HEK293 (cell line): ENCODE measurements at regions not wholly inside any gene's neighbourhood (a gene's known extent, or its start where the extent isn't known, plus 50 kb on each side); places are given as distances from the start of the nearest gene placed in this dataset.

Experiments
- BCL11B ChIP-seq: fragments of 450-650 bp; formaldehyde crosslinking; IDR thresholded peaks from 2 replicates; pipeline ENCODE4 v1.5.1; 2016; ENCODE audit warnings: low read depth, missing biosample characterization, missing genetic modification characterization
- EGR2 ChIP-seq: fragments of 450-650 bp; formaldehyde crosslinking; IDR thresholded peaks from 2 replicates; pipeline ENCODE4 v1.5.1; 2016; ENCODE audit warnings: low read depth, missing biosample characterization, missing genetic modification characterization
- GLI4 ChIP-seq: fragments of 450-650 bp; formaldehyde crosslinking; IDR thresholded peaks from 2 replicates; pipeline ENCODE4 v1.5.1; 2016; ENCODE audit warnings: missing biosample characterization, missing genetic modification characterization
- HOXA7 ChIP-seq: sonication (generic); formaldehyde crosslinking; IDR thresholded peaks from 2 replicates; pipeline ENCODE4 v1.8.1; 2022; ENCODE audit warnings: missing genetic modification reagents, borderline replicate concordance
- PRDM4 ChIP-seq: fragments of 450-650 bp; formaldehyde crosslinking; IDR thresholded peaks from 2 replicates; pipeline ENCODE4 v1.5.1; 2017; ENCODE audit warnings: missing biosample characterization, missing genetic modification characterization
- REST ChIP-seq: fragments of 450-650 bp; formaldehyde crosslinking; IDR thresholded peaks from 2 replicates; pipeline ENCODE4 v1.5.1; 2016; ENCODE audit warnings: missing biosample characterization, missing genetic modification characterization
- WT1 ChIP-seq: fragments of 450-650 bp; formaldehyde crosslinking; IDR thresholded peaks from 2 replicates; pipeline ENCODE4 v1.5.1; 2016; ENCODE audit warnings: missing biosample characterization, missing genetic modification characterization
- ZBTB11 ChIP-seq: fragments of 450-650 bp; formaldehyde crosslinking; conservative IDR thresholded peaks from 2 replicates; pipeline ENCODE4 v1.5.1; 2016; ENCODE audit warnings: low read depth, missing biosample characterization, missing genetic modification characterization
- ZBTB8A ChIP-seq: fragments of 450-650 bp; formaldehyde crosslinking; IDR thresholded peaks from 2 replicates; pipeline ENCODE4 v1.5.1; 2016; ENCODE audit warnings: missing biosample characterization, missing genetic modification characterization
- ZFP3 ChIP-seq: fragments of 450-650 bp; formaldehyde crosslinking; IDR thresholded peaks from 2 replicates; pipeline ENCODE4 v1.5.1; 2016; ENCODE audit warnings: low read depth, missing biosample characterization, missing genetic modification characterization
- ZNF132 ChIP-seq: fragments of 450-650 bp; formaldehyde crosslinking; IDR thresholded peaks from 2 replicates; pipeline ENCODE4 v1.5.1; 2017; ENCODE audit warnings: missing biosample characterization, missing genetic modification characterization, borderline replicate concordance
- ZNF280C ChIP-seq: fragments of 450-650 bp; formaldehyde crosslinking; IDR thresholded peaks from 2 replicates; pipeline ENCODE4 v1.5.1; 2016; ENCODE audit warnings: missing biosample characterization, missing genetic modification characterization
- ZNF404 ChIP-seq: fragments of 450-650 bp; formaldehyde crosslinking; IDR thresholded peaks from 2 replicates; pipeline ENCODE4 v1.5.1; 2017; ENCODE audit warnings: missing biosample characterization, missing genetic modification characterization
- ZNF558 ChIP-seq: fragments of 450-650 bp; formaldehyde crosslinking; IDR thresholded peaks from 2 replicates; pipeline ENCODE4 v1.5.1; 2016; ENCODE audit warnings: missing biosample characterization, missing genetic modification characterization
- TF ChIP-seq, protein P1 (sequence below): fragments of 450-650 bp; formaldehyde crosslinking; IDR thresholded peaks from 2 replicates; pipeline ENCODE4 v1.5.1; 2017; ENCODE audit warnings: missing biosample characterization, missing genetic modification characterization
- TF ChIP-seq, protein P2 (sequence below): fragments of 450-650 bp; formaldehyde crosslinking; conservative IDR thresholded peaks from 2 replicates; pipeline ENCODE4 v1.5.1; 2016; ENCODE audit warnings: low read depth, missing biosample characterization, missing genetic modification characterization
- TF ChIP-seq, protein P3 (sequence below): fragments of 450-650 bp; formaldehyde crosslinking; IDR thresholded peaks from 2 replicates; pipeline ENCODE4 v1.5.1; 2016; ENCODE audit warnings: missing biosample characterization, missing genetic modification characterization

DNA sequence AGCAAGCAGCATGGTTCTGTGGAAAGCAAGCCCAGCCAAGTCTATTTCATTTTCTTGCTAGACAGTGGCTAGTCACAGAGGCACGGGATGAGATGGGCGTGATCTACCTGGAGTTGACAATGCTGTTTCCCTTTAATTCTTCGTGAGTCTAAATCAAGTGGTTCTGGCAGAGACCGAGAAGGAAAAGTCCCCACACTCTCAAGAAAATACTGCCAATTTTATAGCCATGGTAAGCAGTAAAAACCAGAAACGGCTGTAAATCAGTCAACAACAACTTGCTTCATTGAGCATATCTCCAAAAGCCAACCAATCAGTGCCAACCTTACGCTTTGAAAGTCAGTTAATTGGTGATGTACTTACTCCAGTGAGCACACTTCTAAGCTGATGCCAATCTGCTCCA is 223.4 kb downstream of the SEC23IP start (continued):
- TF ChIP-seq, protein P1, sequence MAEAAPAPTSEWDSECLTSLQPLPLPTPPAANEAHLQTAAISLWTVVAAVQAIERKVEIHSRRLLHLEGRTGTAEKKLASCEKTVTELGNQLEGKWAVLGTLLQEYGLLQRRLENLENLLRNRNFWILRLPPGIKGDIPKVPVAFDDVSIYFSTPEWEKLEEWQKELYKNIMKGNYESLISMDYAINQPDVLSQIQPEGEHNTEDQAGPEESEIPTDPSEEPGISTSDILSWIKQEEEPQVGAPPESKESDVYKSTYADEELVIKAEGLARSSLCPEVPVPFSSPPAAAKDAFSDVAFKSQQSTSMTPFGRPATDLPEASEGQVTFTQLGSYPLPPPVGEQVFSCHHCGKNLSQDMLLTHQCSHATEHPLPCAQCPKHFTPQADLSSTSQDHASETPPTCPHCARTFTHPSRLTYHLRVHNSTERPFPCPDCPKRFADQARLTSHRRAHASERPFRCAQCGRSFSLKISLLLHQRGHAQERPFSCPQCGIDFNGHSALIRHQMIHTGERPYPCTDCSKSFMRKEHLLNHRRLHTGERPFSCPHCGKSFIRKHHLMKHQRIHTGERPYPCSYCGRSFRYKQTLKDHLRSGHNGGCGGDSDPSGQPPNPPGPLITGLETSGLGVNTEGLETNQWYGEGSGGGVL (tag by site-specific recombination): no peak
- TF ChIP-seq BCL11B (tag by site-specific recombination) (no peak), ZNF558 (no peak), GLI4 (tag by site-specific recombination) (no peak), ZBTB11 (tag by site-specific recombination) (no peak), PRDM4 (tag by site-specific recombination) (peak; percentile 78; the same call in 1 of the 2 replicates), REST (tag by site-specific recombination) (no peak), ZFP3 (no peak), ZNF132 (no peak), ZBTB8A (tag by site-specific recombination) (no peak), WT1 (tag by site-specific recombination) (no peak), ZNF404 (tag by site-specific recombination) (no peak), EGR2 (tag by site-specific recombination) (no peak), ZNF280C (no peak), HOXA7 (CRISPR knock-in tag) (no peak)
- TF ChIP-seq, protein P2, sequence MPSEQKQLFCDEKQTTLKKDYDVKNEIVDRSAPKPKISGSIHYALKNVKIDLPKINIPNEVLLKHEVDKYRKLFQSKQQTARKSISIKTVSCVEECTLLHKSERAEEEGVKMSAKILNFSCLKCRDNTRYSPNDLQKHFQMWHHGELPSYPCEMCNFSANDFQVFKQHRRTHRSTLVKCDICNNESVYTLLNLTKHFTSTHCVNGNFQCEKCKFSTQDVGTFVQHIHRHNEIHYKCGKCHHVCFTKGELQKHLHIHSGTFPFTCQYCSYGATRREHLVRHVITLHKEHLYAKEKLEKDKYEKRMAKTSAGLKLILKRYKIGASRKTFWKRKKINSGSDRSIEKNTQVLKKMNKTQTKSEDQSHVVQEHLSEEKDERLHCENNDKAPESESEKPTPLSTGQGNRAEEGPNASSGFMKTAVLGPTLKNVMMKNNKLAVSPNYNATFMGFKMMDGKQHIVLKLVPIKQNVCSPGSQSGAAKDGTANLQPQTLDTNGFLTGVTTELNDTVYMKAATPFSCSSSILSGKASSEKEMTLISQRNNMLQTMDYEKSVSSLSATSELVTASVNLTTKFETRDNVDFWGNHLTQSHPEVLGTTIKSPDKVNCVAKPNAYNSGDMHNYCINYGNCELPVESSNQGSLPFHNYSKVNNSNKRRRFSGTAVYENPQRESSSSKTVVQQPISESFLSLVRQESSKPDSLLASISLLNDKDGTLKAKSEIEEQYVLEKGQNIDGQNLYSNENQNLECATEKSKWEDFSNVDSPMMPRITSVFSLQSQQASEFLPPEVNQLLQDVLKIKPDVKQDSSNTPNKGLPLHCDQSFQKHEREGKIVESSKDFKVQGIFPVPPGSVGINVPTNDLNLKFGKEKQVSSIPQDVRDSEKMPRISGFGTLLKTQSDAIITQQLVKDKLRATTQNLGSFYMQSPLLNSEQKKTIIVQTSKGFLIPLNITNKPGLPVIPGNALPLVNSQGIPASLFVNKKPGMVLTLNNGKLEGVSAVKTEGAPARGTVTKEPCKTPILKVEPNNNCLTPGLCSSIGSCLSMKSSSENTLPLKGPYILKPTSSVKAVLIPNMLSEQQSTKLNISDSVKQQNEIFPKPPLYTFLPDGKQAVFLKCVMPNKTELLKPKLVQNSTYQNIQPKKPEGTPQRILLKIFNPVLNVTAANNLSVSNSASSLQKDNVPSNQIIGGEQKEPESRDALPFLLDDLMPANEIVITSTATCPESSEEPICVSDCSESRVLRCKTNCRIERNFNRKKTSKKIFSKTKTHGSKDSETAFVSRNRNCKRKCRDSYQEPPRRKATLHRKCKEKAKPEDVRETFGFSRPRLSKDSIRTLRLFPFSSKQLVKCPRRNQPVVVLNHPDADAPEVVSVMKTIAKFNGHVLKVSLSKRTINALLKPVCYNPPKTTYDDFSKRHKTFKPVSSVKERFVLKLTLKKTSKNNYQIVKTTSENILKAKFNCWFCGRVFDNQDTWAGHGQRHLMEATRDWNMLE (tag by site-specific recombination): no peak
- TF ChIP-seq, protein P3, sequence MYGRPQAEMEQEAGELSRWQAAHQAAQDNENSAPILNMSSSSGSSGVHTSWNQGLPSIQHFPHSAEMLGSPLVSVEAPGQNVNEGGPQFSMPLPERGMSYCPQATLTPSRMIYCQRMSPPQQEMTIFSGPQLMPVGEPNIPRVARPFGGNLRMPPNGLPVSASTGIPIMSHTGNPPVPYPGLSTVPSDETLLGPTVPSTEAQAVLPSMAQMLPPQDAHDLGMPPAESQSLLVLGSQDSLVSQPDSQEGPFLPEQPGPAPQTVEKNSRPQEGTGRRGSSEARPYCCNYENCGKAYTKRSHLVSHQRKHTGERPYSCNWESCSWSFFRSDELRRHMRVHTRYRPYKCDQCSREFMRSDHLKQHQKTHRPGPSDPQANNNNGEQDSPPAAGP (tag by site-specific recombination): no peak
